B cell (primary cell): ENCODE measurements at regions not wholly inside any gene's neighbourhood (a gene's known extent, or its start where the extent isn't known, plus 50 kb on each side); places are given as distances from the start of the nearest gene placed in this dataset.

Source experiments
- ATAC-seq: fragments of 200-7000 bp; cut with Tn5 transposase; one replicate; pipeline ENCODE4 v1.10.0; 2021; ENCODE audit warnings: low read depth, mild to moderate bottlenecking, moderate number of reproducible peaks, moderate library complexity
- CTCF ChIA-PET: fragments of 350-600 bp; sonication (Branson Sonifier 250); formaldehyde crosslinking; loops from one replicate; lab custom pipeline; 2021; ENCODE audit warnings: antibody characterized with exemption, inconsistent platforms; lab: Charles Lee
- POLR2A ChIA-PET: fragments of 350-600 bp; sonication (Branson Sonifier 250); formaldehyde crosslinking; loops from one replicate; lab custom pipeline; 2021; ENCODE audit warnings: antibody characterized with exemption; lab: Charles Lee
- DNase-seq: peaks from one replicate; pipeline ENCODE4 v3.0.0; 2013
- H2AFZ ChIP-seq: 2 replicates; pipeline ENCODE4 v1.6.1; 2012; ENCODE audit warnings: mild to moderate bottlenecking, low read depth, low read length; ENCODE audit not compliant: insufficient read depth, poor library complexity, severe bottlenecking
- H3K27ac ChIP-seq, 2 donors: 1 replicate in 1 of 2; 2 replicates in 1 of 2; pipeline ENCODE4 v1.5.1; 2012 to 2013; ENCODE audit warnings: low read length in 2 of 2, mild to moderate bottlenecking in 2 of 2, moderate library complexity in 1 of 2
- H3K27me3 ChIP-seq, 4 experiments: fragments of 200-600 bp in 1 of 4; sonication (generic) in 1 of 4; replicated peaks in 1 of 4; 1 replicate in 2 of 4; 2 replicates in 2 of 4; pipeline versions ENCODE4 v1.6.1 to v1.7.0; 2013 to 2016; ENCODE audit warnings: low read length in 3 of 4, mild to moderate bottlenecking in 2 of 4, mixed read lengths in 1 of 4, moderate library complexity in 1 of 4; ENCODE audit not compliant: insufficient read depth in 4 of 4, control insufficient read depth in 3 of 4; ENCODE audit errors: control extremely low read depth in 1 of 4
- H3K36me3 ChIP-seq, 2 experiments: replicated peaks in 1 of 2; 1 replicate in 1 of 2; 2 replicates in 1 of 2; pipeline versions ENCODE4 v1.6.1 to v1.7.1; 2013; ENCODE audit warnings: low read length in 1 of 2; ENCODE audit not compliant: insufficient read depth in 2 of 2, control insufficient read depth in 1 of 2; ENCODE audit errors: control extremely low read depth in 1 of 2, extremely low read depth in 1 of 2
- H3K4me1 ChIP-seq, 2 donors: fragments of 200-600 bp in 1 of 2; sonication (generic) in 1 of 2; 1 replicate in 1 of 2; 2 replicates in 1 of 2; pipeline versions ENCODE4 v1.5.1 to v1.6.1; 2013 to 2017; ENCODE audit warnings: low read length in 2 of 2; ENCODE audit not compliant: control insufficient read depth in 2 of 2, insufficient read depth in 2 of 2
- H3K4me2 ChIP-seq: replicated peaks from 2 replicates; pipeline ENCODE3; 2012; ENCODE audit warnings: mild to moderate bottlenecking, low read depth, low read length; ENCODE audit not compliant: poor library complexity, severe bottlenecking
- H3K4me3 ChIP-seq, 5 experiments: fragments of 200-600 bp in 1 of 5; sonication (generic) in 1 of 5; 1 replicate in 3 of 5; 2 replicates in 2 of 5; pipeline versions ENCODE4 v1.5.1 to v1.7.0; 2011 to 2016; ENCODE audit warnings: low read length in 4 of 5, mild to moderate bottlenecking in 4 of 5, low read depth in 2 of 5, control low read depth in 1 of 5, moderate library complexity in 1 of 5; ENCODE audit not compliant: insufficient read depth in 1 of 5; ENCODE audit errors: control extremely low read depth in 1 of 5, extremely low read depth in 1 of 5
- H3K79me2 ChIP-seq: fragments of 200-600 bp; sonication (generic); one replicate; pipeline ENCODE4 v1.6.0; 2016; ENCODE audit warnings: low read length; ENCODE audit not compliant: control insufficient read depth, insufficient read depth
- H3K9ac ChIP-seq: fragments of 200-600 bp; sonication (generic); 2 replicates; pipeline ENCODE4 v1.6.1; 2017; ENCODE audit warnings: mild to moderate bottlenecking, low read length, moderate library complexity
- H3K9me3 ChIP-seq, 3 donors: one replicate each; pipeline versions ENCODE4 v1.6.1 to v1.7.1; 2013; ENCODE audit warnings: low read length in 2 of 3; ENCODE audit not compliant: control insufficient read depth in 2 of 3, insufficient read depth in 1 of 3; ENCODE audit errors: control extremely low read depth in 1 of 3
- H4K20me1 ChIP-seq: 2 replicates; pipeline ENCODE4 v1.6.0; 2012; ENCODE audit warnings: mild to moderate bottlenecking, low read length; ENCODE audit not compliant: insufficient read depth, control insufficient read depth, poor library complexity, severe bottlenecking
- H3K27ac Mint-ChIP-seq: one replicate; pipeline ENCODE4 v1.8.0; 2021; ENCODE audit warnings: mixed read lengths
- H3K27me3 Mint-ChIP-seq: one replicate; pipeline ENCODE4 v1.8.0; 2021; ENCODE audit warnings: mixed read lengths
- H3K4me1 Mint-ChIP-seq: one replicate; pipeline ENCODE4 v1.8.0; 2021; ENCODE audit warnings: mixed read lengths
- H3K4me3 Mint-ChIP-seq: one replicate; pipeline ENCODE4 v1.8.0; 2021; ENCODE audit warnings: mixed read lengths
- H3K9me3 Mint-ChIP-seq: one replicate; pipeline ENCODE4 v1.8.0; 2022; ENCODE audit warnings: mixed read lengths; ENCODE audit not compliant: insufficient read depth
- CTCF ChIP-seq: fragments of 200-600 bp; IDR thresholded peaks from one replicate; pipeline ENCODE4 v1.8.0; 2022; ENCODE audit warnings: antibody characterized with exemption, mild to moderate bottlenecking
- EZH2 ChIP-seq: IDR thresholded peaks from 2 replicates; pipeline ENCODE4 v1.6.1; 2012; ENCODE audit warnings: borderline replicate concordance, low read depth, mild to moderate bottlenecking, moderate library complexity, low read length; ENCODE audit not compliant: insufficient read depth, poor library complexity, severe bottlenecking
- WGBS: methylation state at CpG from one replicate; pipeline ENCODE4 v1.1.5; 2013; ENCODE audit warnings: missing lambda C conversion rate; ENCODE audit not compliant: insufficient coverage; 5-methylcytosine and 5-hydroxymethylcytosine counted together
- intact Hi-C: fragments of 100-400 bp; cut with micrococcal nuclease; formaldehyde crosslinking; loops from one replicate; pipeline ENCODE4 v1.10.0; 2022

- intact Hi-C loops = no loop called here
- no peaks in the 10 kb centered on the region for H3K79me2 ChIP-seq
- H3K27me3 ChIP-seq = no peaks in the 10 kb centered on the region
- WGBS = no CpG with 5 or more reads among the region's 3 CpGs
- ATAC-seq (no peak), DNase-seq (no peak)
- no peak overlapping the region for H3K9ac ChIP-seq
- no peaks in the 10 kb centered on the region for H3K4me1 ChIP-seq
- no peak overlapping the region for H3K27ac Mint-ChIP-seq
- H3K9me3 Mint-ChIP-seq = no peaks in the 10 kb centered on the region
- H3K27ac ChIP-seq = no peak overlapping the region
- H4K20me1 ChIP-seq = no peaks in the 10 kb centered on the region
- TF ChIP-seq CTCF (no peak), EZH2 (no peak)
- CTCF ChIA-PET = no interaction called here
- POLR2A ChIA-PET = no interaction called here
- no peak overlapping the region for H2AFZ ChIP-seq
- no peak overlapping the region for H3K4me3 Mint-ChIP-seq
- no peaks in the 10 kb centered on the region for H3K9me3 ChIP-seq
- no peak overlapping the region for H3K4me2 ChIP-seq
- peaks cover 4% of the 10 kb centered on the region for H3K4me1 Mint-ChIP-seq
- H3K36me3 ChIP-seq = no peaks in the 10 kb centered on the region
- H3K4me3 ChIP-seq = no peak overlapping the region
- no peaks in the 10 kb centered on the region for H3K27me3 Mint-ChIP-seq
These were observed 829.0 kb downstream of the TLE4 start for GRCh38 chr9:80400624-80401230.

DNA sequence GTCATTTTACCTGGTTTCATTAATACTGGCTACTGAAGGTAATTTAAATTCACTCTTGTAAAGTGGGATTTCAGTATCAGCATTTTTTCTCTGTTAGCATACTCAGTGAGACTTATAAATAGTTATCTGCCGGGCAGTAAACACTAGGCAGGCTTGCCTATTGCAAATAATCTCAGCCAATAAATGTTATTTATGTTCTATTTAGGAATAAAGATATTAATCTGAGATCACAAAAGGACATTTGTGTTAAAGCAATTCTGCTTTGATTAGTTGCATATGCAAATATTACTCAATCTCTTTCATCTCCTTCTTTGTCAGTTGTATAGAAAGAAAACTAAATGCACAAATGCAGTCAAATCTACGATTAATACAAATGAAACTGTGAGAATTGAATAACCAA lies 827.8 kb downstream of the TLE4 start:
- Mint-ChIP-seq H3K27ac (no peak overlapping the region), H3K4me1 (peaks cover 4% of the 10 kb centered on the region)
- CTCF ChIA-PET = no interaction called here

More for the DNA sequence above, 827.8 kb downstream of the TLE4 start:
- Histone ChIP-seq H3K4me2 (no peak overlapping the region), H3K9ac (no peak overlapping the region), H3K4me1 (no peaks in the 10 kb centered on the region), H2AFZ (no peak overlapping the region), H4K20me1 (no peaks in the 10 kb centered on the region), H3K36me3 (no peaks in the 10 kb centered on the region), H3K27ac (no peak overlapping the region), H3K27me3 (no peaks in the 10 kb centered on the region), H3K4me3 (no peak overlapping the region), H3K9me3 (no peaks in the 10 kb centered on the region), H3K79me2 (no peaks in the 10 kb centered on the region)
- no CpG with 5 or more reads among the region's 2 CpGs for WGBS
- intact Hi-C loops = no loop called here
- no peak for ATAC-seq
- H3K4me3 Mint-ChIP-seq = no peak overlapping the region
- POLR2A ChIA-PET = no interaction called here
- TF ChIP-seq EZH2 (no peak), CTCF (no peak)
- no peaks in the 10 kb centered on the region for H3K27me3 Mint-ChIP-seq
- no peaks in the 10 kb centered on the region for H3K9me3 Mint-ChIP-seq
- DNase-seq = no peak
